ENCODE measurements at regions not wholly inside any gene's neighbourhood (a gene's known extent, or its start where the extent isn't known, plus 50 kb on each side); places are given as distances from the start of the nearest gene placed in this dataset.
"Not testable (repeated sequence)": the region's sequence is repeated elsewhere in the genome, so short reads cannot be mapped to it uniquely, and the experiment has no call there.

DNA sequence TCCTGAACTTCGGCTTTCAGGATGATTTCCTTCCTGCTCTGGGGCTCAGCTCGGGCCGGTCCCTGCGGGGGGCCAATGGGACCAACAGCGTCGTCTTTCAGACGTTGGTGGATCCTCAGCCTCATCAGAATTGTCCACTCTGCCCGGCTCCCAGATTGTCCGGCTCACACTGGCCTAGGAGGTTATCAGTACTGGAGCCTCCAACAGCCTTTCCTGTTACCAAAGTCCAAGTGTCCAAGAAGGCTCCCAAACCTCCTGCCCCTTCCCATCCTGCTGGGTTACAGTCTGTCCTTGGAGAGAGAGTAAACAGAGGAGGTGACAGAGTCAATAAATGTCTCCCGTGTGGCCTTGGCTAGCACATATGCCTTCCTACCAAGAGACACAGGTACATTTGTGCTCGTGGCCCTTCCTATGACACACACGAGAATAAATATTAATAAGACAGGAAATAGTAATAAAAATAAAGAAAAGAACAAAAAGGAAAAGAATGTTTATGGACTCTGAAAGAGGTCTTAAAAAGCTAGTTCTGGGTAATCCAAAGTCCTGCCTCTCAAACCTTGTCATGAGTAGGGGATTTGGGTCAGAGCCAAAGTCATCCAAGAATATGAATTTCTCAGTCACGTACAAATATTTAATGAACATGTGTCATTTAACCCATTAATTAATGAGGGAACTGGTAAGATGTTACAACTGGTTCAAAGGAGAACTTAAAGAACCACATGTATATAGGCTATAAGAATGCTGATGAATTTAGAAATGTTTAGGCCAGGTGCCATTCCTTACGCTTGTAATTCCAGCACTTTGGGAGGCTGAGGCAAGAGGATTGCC is 80.8 kb upstream of the SLC2A1 start:
- no peak for DNase-seq

DNA sequence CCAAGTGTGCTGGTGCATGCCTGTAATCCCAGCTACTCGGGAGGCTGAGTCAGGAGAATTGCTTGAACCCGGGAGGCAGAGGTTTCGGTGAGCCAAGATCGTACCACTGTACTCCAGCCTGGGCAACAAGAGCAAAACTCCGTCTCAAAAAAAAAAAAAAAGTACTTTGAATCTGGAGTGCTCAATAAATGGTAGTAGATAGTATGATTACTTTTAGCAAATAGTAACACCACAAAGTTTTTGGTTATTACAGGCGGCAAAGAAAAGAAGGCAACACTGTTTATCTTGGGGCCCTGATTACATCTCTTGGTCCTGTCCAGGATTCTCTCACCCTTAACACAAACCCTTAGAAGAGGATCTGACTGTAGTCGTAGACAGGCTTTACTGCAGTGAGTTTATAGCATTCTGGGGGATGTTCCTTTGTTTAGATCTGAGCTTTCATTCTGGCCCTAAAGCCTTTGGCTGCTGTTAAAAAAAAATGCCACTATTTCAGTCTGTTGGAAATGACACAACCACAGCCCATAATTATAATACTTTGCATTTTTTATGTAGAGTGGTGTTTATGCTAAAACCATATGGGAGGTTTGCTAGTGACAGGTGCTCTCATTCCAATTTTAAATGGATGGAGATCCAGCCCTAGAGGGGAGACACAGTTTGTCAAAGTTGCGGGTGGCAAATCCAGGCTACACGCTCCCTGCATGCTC is 79.7 kb upstream of the SLC2A1 start:
- no peak for DNase-seq

DNA sequence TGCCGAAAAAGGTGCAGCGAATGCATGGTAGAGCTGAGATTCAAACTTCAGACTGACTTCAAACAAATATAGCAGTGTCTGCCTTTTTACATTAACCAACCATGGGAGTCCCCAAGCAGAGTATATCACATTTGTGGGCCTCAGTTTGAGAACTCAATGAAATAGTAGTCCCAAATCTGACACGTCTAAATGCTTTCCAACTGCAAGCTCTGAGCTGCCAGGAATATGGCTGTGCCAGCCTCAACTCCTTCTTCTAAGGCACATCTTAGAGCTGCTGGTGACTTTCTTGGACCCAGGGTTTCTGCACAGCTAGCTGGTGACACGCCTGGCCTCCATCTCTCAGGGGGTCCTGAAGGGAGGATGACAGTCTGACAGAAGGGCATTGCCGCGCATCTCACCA is 78.8 kb upstream of the SLC2A1 start:
- DNase-seq: no peak

DNA sequence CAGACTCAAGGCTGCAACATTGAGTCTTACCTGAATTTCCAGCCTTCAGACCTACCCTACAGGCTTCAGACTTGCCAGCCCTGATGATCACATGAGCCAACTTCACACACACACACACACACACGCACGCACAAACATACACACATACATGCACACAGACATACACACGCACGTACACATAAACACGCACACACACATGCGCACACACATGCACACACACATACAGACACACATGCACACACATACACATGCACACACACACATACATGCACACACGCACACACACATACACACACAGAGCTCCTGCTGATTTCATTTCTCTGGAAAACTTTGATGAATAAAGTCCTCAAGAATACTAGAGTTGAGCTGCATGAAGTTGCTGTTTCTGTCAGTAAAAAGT is 78.3 kb upstream of the SLC2A1 start:
- DNase-seq: no peak

DNA sequence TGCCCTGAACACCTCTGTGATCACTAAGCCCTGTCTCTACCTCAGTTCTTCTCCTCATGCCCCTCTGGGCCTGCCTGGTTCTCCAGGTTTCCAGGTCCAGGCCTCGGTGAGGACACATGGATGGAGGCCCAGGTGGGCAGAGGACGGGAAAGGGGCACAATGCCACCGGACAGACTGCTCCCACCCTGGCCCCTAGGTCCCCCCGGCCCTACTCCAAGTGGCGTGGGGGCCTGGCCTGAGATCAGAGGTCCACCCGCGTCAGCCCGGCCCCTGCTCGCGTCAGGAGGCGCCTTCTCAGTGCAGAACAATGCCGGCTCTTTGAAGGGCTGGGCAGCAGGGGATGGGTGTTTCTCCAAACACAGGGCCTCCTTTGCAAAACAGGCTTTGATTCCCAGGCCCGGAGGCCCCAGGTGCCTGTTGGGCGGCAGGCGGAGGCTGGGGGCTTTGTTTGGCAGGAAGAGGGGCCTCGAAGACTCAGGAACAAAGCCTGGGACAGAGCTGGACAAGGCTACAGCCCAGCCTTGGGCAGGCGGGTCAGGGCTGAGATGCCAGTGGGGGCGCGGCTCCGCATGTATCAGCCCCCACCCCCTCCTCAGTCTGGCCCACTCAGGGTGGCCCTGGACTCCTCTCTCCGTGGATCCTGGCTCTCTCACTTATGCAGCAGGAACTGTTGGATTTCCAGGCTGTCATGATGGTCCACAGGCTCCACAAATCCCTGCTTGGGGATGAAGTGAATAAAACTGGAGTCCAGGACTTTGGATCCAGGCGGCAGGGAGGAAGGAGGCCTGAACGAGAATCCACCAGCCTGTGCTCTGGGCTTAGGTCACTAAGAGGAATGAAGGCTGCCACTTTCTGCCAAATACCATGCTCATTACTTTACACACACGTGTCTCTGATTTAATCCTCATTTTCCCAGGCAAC is 77.4 kb upstream of the SLC2A1 start:
- DNase-seq: no peak

DNA sequence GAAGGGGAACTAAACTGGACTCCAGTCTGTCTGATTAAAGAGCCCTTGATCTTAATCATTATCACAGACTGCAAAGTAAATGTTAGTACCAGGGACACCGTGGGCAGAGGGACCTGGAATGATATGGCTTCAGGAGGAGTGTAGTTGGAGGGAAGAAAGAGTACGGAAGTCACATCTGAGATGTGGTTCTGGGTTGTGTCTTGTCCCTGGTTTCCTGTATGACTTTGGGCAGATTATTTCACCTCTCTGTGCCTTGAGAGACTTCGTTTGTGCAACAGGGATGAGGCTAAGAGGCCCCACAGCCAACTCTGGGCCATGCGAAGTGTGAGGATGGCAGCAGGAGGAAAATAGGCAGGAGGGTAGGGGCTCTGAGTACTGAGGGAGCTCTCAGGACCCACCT is 76.1 kb upstream of the SLC2A1 start:
- DNase-seq: no peak

DNA sequence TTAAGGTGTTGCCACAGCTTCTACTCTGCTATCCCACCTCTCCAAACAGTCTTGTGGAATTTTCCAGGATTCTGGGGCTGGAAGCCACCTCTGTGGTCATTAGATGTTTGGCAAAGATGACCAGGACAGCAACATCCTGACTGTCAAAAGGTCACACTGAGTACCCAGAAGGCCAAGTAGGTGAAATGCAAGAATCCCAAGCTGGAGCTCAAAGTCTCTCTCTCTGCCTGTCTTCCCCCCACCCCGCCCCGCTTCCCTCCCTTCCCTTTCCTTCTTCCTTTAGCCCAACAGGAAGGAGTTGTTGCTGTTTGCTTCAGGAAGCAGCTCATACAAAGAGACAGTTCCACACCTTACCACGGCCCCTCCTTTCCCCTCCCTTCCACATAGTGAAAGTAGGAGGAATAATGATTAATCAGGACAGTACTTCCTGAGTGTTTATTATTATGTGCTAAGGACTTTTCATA is 75.6 kb upstream of the SLC2A1 start:
- DNase-seq: no peak

DNA sequence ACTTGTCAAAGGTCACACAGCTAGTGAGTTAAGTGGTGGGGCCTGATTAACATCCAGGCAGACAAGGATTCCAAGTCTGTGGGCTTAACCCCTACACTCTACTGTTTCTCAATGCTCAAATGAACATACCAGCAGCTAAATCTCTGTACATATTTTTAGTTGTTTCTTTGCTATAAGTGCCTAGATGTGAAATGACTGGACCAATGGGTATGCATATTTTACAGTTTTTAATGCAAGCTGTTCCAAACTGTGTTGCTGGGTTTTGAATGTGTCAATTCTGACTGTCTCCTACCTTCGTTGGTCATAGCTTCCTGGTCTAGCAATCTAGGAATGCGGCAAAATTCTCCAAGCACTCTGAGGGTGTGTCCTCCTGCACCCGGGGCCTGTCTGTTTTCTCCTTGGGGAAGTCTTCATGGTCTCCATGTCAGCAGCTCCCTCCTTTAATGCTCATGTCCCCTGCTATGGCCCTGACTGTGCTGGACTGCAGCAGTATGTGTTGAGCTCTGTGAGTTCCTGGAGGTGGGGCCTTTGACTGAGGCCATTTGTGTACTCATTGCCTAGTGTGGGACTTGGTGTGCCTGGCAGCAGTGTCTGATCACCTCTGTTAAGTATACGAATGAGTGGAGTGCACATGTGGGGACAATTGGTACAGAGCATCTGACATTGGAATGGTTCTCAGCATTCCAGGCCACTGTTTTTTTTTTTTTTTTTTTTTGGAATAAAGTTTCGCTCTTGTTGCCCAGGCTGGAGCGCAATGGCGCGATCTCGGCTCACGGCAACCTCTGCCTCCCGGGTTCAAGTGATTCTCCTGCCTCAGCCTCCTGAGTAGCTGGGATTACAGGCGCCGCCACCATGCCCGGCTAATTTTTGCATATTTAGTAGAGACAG is 72.9 kb upstream of the SLC2A1 start:
- no peak for DNase-seq

DNA sequence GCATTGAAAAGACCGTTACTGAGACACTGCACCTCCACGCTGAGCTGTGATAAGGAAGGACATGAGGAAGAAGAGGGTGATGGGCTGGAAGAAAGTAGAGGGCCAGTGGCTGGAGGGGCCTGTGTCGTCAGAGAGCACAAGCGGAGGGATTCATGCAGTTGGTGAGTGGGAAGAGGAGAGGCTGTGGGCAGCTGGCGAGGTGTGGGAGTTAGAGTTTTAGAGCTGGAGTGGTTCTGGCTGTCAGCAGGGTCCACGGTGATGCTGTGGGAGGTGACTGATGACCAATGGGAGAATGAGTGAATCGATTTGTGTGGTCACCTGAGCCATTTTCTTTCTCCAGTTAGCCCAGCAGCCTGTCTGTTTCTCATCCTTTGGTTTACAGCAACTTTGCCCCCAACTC is 66.2 kb upstream of the SLC2A1 start:
- no peak for DNase-seq

DNA sequence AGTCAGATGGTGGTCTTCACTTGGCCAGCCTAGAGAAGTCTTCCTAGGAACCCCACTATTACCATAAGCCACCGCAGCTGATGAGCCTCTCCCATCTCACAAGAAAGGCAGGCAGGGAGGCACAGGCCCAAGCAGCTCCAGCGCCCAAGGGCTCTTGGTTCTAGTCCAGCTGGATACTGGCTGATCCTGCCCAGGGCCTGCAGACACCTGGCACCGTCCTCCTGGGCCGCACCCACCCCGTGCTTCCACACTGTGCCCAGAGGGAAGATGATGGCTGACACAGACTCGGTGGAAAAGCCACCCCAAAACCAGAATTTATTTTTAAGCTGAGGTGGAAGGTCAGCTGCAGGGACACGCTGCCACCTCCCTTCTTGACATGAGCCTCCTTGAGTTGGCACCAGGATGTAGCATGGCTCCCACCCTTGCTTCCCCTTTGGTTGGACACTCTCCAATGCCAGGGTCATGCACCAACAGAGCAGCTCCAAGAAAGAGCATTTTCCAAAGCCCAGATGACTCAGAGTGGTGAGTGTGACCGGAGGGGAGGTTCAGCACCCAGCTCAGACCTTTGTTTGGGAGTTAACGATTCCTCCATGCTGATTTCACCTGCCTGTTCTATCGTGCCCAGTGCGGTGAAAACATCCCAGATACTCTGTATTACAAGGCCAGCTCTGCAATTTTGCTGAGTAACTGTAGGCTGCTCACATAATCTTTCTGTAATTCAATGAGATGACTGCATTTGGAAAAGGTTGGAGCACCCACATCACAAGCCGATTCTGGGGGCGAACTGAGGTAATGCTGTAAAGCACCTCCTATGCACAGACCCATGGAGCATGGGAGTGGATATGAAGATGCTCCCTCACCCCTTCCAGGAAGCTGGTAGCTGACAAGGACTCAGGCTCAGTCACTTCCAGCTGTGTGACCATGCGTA is 63.1 kb upstream of the SLC2A1 start:
- no peak for DNase-seq

DNA sequence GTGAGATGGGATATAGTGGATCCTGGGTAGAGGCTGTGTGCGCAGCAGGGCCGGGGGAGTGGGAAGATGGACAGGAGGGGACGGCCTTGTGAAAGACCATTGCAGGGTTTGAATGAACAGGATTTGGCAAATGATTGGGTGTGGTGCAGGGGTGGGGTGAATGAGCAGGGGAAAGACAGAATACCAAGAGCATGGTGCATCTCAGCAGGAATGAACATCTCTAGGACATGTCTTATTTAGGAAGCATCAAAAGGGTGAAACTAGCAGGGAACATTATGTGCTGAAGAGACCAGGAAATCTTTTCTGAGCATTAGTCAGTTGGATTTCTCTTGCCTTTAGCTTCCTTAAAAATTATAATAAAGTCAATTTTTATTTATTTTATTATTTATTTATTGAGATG is 60.6 kb upstream of the SLC2A1 start:
- no peak for DNase-seq

DNA sequence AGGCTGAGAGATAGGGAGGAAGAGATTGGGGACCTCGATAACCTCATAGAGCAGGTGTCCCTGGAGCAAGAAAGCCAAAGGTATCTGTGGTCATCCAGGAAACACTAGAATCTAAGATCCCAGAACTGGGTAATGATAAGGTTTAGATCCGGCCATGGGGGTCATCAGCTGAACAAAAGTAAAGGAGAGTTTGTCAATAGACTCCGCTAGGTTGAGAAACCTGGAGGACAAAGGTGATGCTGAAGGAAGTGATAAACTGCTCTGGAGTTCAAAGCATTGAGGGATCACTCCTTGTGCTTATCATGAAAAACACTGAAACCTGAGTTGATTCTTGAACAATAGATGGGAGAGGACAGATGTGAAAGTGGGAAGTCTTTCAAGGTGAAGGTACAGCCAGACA is 59.5 kb upstream of the SLC2A1 start:
- DNase-seq: no peak

DNA sequence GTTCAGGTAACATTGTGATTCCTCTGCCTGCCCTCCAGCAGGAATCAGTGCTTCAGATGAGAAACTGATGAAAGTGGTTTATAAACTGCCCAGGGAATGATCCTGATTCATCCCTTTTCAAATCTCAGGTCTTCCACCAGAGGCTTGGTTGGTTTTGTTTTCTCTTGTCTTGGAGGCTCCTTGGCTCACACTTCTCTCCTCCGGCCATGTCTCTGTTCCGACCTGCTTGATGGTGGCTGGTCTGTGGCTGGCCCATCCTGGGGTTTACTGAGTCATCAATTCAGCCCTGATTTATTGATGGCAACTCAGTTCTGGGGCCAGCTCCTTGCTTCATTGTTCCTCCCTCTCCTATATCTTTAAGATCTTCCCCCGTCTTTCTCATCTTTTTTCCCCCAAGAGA is 56.6 kb upstream of the SLC2A1 start:
- no peak for DNase-seq

DNA sequence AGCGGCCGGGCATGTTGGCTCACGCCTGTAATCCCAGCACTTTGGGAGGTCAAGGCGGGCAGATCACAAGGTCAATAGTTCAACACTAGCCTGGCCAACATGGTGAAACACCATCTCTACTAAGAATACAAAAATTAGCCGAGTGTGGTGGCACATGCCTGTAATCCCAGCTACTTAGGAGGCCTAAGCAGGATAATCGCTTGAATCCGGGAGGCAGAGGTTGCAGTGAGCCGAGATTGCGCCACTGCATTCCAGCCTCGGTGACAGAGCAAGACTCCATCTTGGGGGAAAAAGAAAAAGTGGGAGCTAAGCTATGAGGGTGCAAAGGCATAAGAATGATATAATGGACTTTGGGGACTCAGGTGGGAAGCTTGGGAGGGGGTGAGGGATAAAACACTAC is 55.9 kb upstream of the SLC2A1 start:
- not testable (repeated sequence) for DNase-seq

DNA sequence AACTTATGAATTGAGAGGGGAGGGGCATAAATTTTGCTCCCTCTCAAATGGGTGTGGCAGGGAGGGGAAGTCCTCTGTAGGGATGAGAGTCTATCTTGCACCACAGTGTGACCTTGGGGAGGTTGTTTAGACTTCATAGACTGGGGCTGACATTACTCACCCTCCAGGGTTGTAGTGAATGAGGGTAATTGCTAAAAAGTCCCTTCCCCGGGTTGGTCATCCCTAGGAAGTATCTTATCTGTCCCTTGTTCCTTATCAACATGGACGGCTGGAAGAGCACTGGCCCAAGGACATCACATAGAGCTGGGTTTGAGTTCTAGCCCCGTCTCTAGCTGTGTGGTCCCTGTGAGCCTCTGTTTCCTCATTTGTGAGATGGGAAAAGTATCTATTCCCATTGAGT is 52.4 kb upstream of the SLC2A1 start:
- no peak for DNase-seq

DNA sequence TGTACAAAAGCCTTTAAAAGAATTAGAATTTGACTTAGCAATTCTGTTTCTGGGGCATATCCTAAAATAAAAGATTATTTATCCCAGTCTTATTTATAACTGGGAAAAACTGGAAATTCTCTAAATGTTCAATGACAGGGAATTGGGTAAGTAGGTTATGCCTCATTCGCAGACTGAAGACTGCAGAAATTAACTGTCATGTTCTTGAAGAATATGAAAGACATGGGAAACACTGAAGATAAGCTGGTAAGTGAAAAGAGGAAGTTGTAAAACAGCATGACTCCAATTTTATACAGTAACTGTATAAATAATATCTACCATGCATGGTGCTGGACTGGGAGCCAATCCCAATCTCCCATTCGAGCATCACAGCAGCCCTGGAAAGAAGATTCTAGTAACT is 50.6 kb upstream of the SLC2A1 start:
- DNase-seq: no peak

DNA sequence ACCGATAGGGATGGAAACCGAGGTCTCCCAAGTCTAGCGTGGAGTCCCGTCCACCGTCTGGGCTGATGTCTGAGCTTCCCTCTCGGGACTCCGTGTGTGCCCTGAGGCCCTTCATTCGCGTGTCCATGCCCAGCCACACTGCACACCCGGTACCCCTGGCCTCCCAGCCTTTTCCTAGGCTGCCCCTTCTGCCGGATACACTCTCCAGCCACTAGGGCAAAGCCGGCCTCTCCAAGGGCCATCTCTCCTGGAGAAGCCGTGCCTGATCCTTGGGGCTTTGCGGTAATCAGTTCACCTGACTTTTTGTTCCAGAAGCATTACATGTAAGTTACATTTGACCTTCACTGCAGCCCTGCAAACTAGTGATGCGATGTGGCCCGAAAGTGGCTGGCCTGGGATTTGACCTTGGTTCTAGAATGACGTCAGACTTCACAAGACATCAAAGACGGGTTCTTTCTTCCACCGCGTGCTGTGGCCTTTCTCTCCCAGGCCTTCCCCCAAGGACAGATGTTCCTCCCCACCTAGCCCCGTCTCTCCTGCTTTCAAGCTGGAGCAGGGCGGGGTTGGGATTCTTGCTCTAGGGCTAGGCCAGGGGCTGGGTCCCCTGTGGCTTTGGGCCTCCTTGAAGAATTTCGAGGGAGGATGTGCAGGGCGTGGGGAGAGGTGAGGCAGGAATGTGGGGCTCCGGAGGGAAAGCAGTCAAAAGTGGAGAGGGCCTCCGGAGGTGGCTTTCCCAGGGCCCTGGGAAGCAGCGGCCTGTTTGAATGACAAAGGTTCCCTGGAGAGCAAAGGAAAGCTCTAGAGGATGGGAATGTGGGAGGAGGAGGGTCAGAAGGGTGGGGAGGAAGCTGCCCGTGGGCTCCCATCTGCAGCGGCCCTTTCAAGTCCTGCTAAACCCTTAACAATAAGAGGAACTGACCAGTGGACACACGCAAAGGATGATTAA is 49.7 kb upstream of the SLC2A1 start:
- no peak for DNase-seq

Measured in NCI-H2171 (cell line).